ENCODE measurements at regions not wholly inside any gene's neighbourhood (a gene's known extent, or its start where the extent isn't known, plus 50 kb on each side); places are given as distances from the start of the nearest gene placed in this dataset.
"Not testable (repeated sequence)": the region's sequence is repeated elsewhere in the genome, so short reads cannot be mapped to it uniquely, and the experiment has no call there.

DNA sequence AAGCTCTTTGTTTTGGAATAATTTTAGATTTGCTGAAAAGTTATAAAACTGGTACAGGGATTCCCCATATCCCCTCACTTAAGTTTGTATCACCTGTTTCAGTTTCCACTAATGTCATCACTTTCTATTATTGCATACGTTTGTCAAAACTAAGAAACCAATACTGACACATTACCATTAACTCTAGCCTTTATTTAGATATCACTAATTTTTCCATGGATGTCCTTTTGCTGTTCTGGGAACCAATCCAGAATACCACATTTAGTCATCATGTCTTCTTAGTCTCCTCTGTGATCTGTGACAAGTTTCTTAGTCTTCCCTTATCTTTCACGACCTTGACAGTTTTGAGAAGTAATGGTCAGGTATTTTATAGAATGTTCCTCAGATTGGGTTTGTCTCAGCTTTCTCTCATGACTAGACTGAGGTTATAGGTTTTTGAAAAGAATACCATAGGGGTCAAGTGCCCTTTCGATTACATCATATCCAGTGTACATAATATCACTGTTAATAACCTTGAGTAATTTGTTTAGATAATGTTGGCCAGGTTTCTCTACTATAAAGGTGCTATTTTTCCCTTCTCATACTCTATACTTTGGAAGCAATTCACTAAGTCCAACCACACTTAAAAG, 51.9 kb upstream of the NMUR2 start:
- no peak for DNase-seq

DNA sequence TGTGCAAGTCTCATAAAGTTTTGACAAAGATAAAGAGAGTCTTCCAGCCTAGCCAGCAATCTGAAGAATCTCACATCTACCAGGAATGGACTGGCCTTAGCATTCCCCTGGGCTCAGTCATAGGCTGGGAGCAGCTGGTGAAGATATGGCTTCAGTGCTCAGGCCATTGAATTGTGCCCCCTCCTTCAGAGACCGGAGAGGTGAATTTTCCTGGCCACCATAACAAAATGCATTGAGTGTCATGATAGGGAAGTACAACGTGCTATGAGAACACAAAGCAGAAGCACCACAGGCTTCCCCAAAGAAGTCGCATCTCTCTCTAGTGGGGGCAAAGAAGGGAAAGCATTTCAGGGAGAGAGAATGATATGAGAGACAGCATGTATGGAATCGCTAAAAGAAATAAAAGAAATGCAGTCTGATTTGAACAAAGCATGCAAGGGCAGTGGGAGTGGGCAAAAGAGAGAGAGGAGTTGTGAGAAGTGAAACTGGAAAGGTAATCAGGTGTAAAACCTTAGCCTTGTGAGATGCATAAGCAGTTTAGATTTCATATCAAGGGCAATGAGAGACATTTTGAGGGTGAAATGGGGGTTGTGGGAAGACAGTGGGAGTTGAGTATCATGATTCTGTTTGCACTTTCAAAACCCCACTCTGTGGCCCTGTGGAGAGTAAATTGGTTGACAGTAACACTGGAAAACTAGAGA, 57.1 kb upstream of the NMUR2 start:
- DNase-seq: no peak

DNA sequence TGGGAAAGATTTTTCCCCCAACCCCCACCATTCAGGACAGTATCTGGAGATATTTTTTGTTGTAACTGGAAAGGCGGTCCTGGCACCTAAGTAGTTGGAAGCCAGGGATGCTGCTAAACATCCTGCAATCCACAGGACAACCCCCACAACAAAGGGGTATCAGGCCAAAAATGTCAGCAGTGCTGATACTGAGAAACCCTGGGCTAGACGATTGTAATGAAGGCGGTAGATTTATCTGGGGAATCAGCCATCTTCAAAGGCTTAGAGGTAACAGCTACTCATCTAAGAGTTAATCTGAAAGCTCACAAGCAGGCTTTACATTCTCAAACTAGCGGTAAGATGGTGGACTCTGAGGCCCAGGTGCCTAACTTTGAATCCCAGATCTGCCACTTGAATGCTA, 59.0 kb upstream of the NMUR2 start:
- no peak for DNase-seq

DNA sequence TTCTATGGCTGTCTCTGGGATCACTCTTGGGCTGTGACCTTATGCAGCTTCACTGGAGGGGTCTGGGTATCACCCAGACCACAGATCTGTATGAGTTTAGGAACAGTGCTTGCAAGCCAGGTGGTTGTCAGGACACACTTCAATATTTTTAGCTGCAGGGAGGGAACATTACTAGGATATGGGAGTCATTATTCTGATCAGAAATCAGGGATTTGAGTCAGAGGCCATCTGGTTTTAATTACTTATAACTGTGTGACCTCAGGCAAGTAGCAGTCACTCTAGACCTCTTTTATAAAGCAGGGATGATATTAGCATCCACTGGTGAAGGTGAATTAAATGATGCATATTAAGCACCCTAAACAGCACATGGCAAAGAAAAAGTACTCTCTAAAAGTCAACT, 60.1 kb upstream of the NMUR2 start:
- DNase-seq: no peak

DNA sequence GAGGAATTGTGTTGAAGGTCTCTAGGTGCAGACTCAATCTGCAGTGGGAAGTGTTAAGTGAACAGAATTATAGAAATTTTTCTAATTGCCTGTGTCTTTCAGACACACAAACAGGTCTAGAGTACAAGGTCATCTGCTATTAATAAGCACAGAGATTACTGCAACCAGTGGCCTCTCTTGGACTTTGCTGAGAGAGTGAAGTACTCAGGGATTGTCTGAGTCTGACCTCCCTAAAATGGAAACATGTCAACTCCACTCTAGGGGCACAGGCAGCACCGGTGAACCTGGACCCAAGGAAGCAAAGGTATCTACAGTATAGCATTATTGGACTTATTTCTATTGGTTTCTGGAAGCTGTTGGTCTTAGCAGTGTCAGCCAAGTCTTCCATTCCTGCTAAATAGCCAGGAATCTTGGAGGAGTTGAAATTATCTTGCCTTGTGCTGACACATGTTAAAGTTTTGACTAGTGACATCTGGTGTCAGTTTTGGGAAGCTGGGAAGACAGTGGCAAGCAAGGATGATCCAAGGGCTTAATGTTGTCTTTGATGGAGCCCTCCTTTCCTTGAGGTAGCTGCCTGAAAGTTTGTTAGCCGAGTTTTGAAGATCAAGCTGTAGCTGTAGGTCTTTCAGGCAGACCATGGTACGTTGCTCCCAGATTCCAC, 61.1 kb upstream of the NMUR2 start:
- no peak for DNase-seq

DNA sequence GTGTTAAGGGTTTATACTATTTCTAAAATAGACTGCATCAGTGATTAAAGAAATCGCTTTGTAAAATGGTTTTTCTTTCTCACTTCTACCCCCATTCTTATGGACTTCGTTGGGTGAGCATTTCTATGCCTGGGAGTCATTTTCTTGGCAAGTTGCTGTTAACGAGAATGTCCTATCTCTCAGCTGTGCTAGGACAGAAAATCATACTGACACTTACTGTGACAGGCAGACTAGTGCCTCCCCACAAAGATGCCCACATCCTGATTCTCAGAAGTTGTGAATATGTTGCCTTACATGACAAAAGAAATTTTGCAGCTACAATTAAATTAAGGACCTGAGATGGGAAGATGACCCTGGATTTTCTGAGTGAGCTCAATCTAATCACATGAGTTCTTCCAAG, 65.1 kb upstream of the NMUR2 start:
- no peak for DNase-seq

DNA sequence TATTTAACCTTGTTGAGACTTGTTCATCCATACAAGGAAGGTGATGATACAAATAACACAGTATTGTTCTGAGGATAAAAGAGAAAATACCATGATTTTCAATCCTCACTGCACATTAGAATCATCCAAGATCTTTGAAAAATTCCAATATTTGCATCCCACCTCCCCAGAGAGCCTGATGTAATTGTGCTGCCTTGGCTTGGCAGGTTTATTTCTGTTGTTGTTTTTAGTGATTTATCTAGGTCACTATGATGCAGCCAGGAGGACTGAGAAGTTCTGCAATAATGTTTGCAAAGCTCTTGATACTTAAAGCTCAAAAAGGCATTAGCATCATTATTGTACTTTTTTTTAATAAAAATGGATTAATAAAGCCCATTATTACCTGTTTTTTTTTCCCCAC, 67.0 kb upstream of the NMUR2 start:
- DNase-seq: no peak

DNA sequence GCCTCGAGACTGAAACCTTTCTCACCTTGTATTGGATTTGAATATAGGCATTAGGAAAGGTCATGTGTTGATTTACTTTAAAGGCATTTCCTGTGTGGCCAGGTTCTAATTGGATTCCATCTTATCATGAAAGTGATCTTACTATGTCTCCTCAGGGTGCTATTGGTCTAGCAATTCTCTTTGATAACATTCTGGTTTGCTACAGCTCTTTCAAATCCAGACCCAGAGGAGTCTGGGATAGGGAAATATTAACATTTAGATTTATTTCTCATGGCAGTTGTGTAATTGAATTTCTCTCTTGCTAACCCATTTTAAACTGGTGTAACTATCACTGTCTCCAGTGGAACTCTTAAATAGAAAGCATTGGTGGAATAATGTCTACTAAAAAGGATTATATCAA, 69.9 kb upstream of the NMUR2 start:
- DNase-seq: no peak

DNA sequence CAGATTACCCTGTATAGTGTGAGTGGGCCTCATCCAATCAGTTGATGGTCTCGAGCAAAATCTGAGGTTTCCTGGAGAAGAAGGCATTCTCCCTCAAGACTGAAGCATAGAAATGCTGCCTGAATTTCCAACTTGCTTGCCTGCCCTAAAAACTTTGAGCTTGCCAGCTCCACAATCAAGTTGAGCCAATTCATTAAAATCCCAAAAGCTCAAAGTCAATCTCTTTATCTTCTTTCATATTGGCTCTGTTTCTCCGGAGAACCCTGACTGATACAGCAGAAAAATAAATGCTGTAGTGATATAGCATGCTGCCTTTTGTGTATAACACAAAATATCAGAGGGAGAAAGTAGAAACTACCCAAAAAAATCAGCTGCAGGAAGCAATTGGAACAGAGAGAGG, 72.5 kb upstream of the NMUR2 start:
- DNase-seq: no peak

DNA sequence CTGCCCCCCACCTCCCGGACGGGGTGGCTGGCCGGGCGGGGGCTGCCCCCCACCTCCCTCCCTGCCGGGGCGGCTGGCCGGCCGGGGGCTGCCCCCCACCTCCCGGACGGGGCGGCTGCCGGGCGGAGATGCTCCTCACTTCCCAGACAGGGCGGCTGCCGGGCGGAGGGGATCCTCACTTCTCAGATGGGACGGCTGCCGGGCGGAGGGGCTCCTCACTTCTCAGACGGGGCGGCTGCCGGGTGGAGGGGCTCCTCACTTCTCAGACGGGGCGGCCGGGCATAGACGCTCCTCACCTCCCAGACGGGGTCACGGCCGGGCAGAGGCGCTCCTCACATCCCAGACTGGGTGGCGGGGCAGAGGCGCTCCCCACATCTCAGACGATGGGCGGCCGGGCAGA, 74.8 kb upstream of the NMUR2 start:
- not testable (repeated sequence) for DNase-seq

DNA sequence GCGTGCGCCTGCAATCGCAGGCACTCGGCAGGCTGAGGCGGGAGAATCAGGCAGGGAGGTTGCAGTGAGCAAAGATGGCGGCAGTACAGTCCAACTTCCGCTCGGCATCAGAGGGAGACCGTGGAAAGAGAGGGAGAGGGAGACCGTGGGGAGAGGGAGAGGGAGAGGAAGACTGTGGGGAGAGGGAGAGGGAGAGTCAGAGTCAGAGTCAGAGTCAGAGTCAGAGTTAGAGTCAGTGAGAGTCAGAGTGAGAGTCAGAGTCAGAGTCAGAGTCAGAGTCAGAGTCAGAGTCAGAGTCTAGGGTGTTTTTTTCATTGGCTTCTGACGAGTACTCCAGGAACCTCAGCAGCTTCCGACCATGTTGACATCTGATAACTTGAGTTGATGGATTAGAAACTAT, 75.6 kb upstream of the NMUR2 start:
- not testable (repeated sequence) for DNase-seq

DNA sequence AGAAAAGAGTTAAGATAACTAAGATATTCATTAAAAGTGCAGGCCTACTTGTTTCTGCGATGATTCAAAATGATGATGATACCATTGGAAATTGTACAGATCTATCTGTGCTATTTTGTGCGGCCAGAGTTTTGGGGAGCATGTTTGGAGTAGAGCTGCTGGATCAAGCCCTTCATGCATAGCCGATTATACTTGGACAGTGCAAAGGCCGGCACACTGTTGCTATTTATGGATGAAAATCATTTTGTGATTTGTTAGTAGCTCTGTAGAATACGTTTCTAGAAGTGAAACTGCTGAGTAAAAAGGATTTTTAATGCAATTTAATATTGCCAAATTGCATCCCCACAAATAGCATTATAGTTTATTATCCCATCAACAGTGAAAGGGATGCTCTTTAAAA, 82.1 kb upstream of the NMUR2 start:
- DNase-seq: no peak

DNA sequence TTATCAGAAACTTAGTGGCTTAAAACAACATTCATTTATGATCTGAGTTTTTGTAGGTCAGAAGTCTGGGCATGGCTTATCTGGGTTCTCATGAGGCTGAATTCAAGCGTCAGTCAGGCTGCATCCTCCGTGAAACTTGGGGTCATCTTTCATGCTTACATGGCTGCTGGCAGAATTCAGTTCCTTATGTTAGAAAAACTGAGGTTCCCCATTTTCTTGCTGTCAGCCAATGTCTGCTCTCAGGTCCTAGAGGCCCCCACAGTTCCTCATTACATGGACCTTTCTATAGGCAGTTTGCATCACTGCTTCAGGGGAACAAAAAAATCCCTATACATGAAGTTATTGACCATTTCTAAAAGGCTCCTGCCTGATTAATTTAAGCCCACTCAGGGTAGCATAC, 83.8 kb upstream of the NMUR2 start:
- DNase-seq: no peak

DNA sequence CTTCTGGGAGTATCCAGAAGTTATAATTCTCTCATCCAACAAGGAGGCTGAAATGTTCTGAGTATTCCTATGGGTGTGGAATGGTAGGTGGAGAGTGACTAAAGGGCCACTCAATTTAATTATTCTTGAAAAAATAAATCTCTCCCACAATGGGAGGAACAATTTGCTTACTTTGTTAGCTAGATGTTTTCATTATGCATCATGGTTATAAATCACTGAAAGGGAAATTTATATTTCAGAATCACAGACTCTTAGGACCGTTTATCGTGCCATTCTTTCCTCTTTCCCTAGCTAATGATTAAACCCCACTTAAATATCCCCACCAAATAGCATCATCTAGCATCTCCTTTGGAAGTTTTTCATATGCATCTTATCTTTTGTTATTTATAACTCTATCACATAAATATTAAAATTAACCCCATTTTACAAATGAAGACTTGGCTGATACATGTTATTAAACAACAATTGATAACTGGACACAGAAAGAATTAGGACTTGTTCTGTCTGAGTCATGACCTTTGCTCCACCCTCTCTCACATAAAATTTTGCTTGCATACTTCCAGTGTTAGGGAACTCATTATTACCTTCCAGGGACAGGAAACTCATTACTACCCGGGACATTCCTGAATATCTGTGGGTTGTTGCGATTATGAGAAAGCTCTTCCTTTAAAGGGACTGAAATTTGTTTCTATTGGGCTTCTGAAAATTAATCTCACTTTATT, 94.9 kb upstream of the NMUR2 start:
- no peak for DNase-seq

DNA sequence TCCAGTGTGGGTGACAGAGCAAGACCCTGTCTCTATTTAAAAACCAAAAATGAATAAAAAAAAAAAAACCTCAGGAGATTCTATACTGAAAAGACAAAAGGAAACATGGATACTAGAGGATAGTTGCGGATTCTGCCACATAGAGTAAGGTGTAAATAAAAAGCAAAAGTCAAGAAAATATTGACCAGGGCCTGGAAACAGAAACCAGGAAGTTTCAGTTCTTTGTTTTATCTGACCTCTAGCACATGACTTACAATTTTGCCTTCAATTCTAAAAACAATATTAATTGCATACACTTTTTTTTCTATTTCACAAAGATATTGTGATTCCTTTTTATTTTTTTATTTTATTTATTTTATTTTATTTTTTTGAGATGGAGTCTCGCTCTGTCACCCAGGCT, 96.2 kb upstream of the NMUR2 start:
- no peak for DNase-seq

DNA sequence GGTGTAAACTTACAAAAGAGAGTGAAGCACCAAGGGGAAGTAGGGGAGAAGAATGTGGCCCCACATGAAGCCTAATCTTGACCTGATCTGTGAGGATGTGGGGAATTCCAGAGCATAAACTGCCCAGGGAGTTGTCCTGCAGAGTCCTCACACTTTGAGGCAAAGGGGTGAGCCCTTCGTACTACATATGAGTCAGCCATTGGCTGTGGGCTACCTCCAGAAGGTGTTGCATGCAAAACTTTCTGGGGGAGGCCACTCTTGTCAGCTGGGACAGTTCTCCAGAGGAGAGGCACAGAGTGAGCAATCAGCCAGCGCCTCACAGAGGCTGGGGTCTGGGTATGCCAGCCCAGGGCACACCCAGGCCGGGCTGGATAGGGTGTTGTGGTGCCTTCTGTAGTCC, 98.1 kb upstream of the NMUR2 start:
- DNase-seq: no peak

DNA sequence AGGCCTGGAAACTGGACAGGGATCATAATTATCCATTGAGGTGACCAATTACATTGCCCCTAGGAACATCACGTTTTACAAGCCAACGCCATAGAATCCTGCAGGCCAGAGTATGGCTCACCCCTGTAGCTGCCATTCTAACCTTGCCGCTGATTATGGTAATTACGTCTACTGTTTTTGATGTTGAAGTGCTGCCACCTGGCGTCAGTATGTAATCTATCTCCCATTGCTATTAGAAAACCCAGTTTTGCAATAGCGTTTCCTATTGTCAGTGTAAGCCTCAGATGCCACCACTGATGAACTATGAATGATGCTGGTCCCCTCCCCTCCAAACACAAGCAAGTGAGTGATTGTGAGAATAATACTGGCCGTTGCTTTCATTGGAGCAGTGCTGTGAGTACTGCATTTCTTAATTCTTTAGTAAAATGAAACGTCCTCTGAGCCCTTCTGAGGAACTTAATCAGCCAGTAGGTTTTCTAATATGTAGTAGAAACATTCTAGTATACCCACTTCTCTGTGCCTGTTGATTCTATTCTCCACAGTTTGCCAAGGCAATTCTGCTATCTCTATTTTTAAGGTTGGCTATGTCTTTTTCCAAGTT, 100.5 kb upstream of the NMUR2 start:
- DNase-seq: no peak

DNA sequence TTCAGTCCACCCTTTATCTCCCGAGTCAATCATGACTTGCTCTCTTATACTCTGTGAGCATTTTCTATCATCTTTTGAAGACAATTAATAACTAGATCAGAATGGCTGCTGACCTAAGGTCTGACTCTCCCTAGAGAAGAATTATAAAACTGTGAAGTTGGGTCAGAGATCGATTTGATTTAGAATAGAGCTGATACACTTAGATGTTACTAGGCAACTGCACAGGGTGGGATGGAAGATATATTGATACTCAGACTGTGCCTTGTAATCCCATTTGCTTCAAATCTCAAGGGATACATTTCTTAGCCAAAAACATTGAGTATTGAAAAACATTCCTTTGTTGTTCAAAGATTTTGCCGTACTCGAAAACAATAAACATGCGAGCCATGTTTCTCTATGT, 106.0 kb upstream of the NMUR2 start:
- DNase-seq: no peak

DNA sequence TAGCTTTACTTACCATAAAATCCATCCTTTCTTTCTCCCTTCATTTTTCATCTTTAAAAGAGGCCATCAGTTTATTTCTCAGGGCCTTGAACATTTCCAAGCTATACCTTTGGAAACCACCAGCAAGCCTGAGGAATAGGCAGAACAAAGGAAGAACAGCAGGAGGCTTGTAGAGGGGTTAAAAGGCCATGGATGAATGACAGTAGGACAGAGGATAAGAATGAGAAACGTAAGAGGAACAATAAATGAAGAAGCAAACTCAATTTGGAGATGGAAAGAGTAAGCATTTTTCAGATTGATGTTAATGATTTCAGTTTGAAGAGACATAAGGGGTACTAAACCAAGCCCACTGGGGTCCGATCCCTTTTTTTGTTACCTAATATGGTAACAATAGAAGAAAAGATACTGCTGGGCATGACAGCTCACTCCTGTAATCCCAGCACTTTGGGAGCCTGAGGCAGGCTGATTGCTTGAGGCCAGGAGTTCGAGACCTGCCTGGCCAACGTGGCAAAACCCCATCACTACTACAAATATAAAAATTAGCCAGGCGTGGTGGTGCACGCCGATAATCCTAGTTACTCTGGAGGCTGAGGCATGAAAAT, 106.6 kb upstream of the NMUR2 start:
- DNase-seq: no peak

DNA sequence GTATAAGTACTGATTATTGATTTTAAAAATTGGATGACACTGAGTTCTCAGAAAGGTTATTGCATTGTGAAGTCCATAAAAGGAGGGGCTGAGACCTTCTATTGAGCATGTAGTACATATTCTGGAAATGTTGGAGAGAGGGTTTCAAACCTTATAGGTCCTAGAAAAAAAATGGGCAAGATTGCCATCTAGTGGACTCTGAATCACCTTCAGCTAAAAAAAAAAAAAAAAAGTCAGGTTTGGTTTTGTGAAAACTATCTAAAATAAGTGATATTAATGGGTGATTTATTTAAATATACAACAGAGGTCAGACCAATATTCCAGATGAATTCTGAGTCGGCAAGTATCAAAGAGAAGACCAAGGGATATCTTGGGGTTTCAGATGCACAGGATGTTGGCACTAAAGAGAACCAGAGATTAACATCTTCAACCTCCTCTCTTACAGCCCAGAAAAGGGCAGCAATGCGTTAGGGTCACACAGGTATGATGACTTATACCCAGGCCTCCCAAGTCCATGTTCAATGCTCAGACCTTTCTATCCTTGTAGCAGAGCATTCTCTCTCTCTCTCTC, 109.8 kb upstream of the NMUR2 start:
- no peak for DNase-seq

DNA sequence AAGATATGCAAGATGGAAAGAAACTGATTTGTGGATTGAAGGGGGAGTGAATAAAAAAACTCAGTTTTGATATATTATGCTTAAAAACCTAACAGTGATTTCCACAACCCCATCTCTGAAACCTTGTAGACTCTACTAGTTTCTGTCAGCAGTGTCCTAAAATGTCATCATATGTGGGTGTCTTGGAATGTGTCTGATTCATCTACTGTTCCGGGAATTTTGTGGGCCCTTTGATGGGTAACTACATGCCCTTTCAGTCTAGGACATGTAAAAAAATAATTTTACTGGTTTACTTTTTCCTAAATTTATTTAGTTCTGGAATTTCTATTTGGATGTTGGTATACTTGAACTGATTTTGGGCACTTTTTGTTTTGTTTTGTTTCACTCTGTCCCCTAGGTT, 118.9 kb upstream of the NMUR2 start:
- no peak for DNase-seq

DNA sequence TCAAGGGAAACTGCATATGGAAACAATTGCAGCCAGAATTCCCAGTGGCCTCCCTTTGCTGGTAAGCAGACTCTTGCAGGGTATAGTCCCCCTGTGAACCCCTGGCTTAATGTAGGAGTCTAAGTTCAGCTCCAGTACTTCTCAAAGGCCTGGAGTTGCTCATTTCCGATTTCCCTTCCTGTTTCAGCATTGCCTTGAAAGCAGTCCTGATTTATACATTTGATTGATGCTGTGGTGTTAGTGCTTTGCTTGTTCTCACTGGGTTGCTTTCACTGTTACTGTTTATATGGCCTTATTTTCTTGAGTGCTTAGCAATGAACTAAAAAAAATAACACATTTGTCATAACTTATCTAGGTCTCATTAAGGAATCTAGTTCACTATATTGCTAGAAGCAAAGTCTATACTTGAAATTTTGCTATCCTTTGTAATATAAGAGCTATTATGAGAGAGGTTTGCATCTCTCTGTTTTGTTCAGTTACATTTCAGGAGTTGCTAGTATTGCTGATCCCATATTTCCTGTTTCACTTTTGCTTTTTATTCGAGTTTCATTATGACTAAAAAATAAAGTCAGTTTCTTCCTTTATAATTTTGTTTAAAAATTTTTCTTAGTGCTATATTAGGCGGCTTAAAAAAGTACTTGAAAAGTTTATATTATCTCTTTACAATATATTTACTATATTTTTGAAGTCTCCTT, 122.4 kb upstream of the NMUR2 start:
- no peak for DNase-seq

All from activated gamma-delta T cell (primary cell).